Activated naive CD4-positive, alpha-beta T cell treated with anti-CD3 and anti-CD28 coated beads, Interleukin-2, amount 50 U/mL, for 16 hours (primary cell): ENCODE measurements at regions not wholly inside any gene's neighbourhood (a gene's known extent, or its start where the extent isn't known, plus 50 kb on each side); places are given as distances from the start of the nearest gene placed in this dataset.

Experiments
- DNase-seq: peaks from one replicate; pipeline ENCODE4 v3.0.0-alpha.2; 2020

GRCh38 chr5:123783421-123783820 is 271.4 kb downstream of the CSNK1G3 start:
- DNase-seq: no peak

- DNase-seq: no peak
Observed at GRCh38 chr5:123778641-123779040, 266.7 kb downstream of the CSNK1G3 start.

- DNase-seq: no peak
Observed at GRCh38 chr5:123776761-123777160, 264.8 kb downstream of the CSNK1G3 start.

GRCh38 chr5:123771715-123772114 is 259.7 kb downstream of the CSNK1G3 start:
- DNase-seq: no peak

GRCh38 chr5:123763201-123763600 is 251.2 kb downstream of the CSNK1G3 start:
- no peak for DNase-seq

GRCh38 chr5:123756816-123757215 is 244.8 kb downstream of the CSNK1G3 start:
- DNase-seq: no peak

- DNase-seq: no peak
Observed at GRCh38 chr5:123756318-123756665, 244.3 kb downstream of the CSNK1G3 start.

GRCh38 chr5:123755653-123756317 is 243.8 kb downstream of the CSNK1G3 start:
- no peak for DNase-seq

GRCh38 chr5:123754908-123755307 is 242.9 kb downstream of the CSNK1G3 start:
- DNase-seq: no peak

- no peak for DNase-seq
Observed at GRCh38 chr5:123753937-123754891, 242.2 kb downstream of the CSNK1G3 start.

- no peak for DNase-seq
Observed at GRCh38 chr5:123753180-123753936, 241.4 kb downstream of the CSNK1G3 start.

- DNase-seq: no peak
Observed at GRCh38 chr5:123752552-123753179, 240.7 kb downstream of the CSNK1G3 start.

- DNase-seq: no peak
Observed at GRCh38 chr5:123751670-123752069, 239.7 kb downstream of the CSNK1G3 start.

GRCh38 chr5:123748239-123748638 is 236.3 kb downstream of the CSNK1G3 start:
- DNase-seq: no peak

- no peak for DNase-seq
Observed at GRCh38 chr5:123746683-123747360, 234.8 kb downstream of the CSNK1G3 start.

- no peak for DNase-seq
Observed at GRCh38 chr5:123743990-123744583, 232.1 kb downstream of the CSNK1G3 start.

- DNase-seq: no peak
Observed at GRCh38 chr5:123735384-123735783, 223.4 kb downstream of the CSNK1G3 start.

GRCh38 chr5:123732257-123732656 is 220.3 kb downstream of the CSNK1G3 start:
- no peak for DNase-seq

GRCh38 chr5:123722451-123722850 is 210.5 kb downstream of the CSNK1G3 start:
- no peak for DNase-seq

GRCh38 chr5:123721675-123722276 is 209.8 kb downstream of the CSNK1G3 start:
- no peak for DNase-seq

- no peak for DNase-seq
Observed at GRCh38 chr5:123720955-123721354, 209.0 kb downstream of the CSNK1G3 start.

GRCh38 chr5:123720339-123720738 is 208.4 kb downstream of the CSNK1G3 start:
- no peak for DNase-seq
